GM04504 (cell line): ENCODE measurements at regions not wholly inside any gene's neighbourhood (a gene's known extent, or its start where the extent isn't known, plus 50 kb on each side); places are given as distances from the start of the nearest gene placed in this dataset.
"Not testable (repeated sequence)": the region's sequence is repeated elsewhere in the genome, so short reads cannot be mapped to it uniquely, and the experiment has no call there.

Experiments used
- DNase-seq: peaks from one replicate; pipeline ENCODE4 v3.0.0-alpha.2; 2012; ENCODE audit warnings: low read depth

GRCh38 chr5:82603033-82603987, 325.2 kb upstream of the RPS23 start:
- no peak for DNase-seq

- DNase-seq: no peak
These were observed 323.7 kb upstream of the RPS23 start for GRCh38 chr5:82601861-82602260.

GRCh38 chr5:82601077-82601476, 322.9 kb upstream of the RPS23 start:
- DNase-seq: no peak

GRCh38 chr5:82599692-82600091, 321.5 kb upstream of the RPS23 start:
- no peak for DNase-seq

- DNase-seq: no peak
These were observed 320.9 kb upstream of the RPS23 start for GRCh38 chr5:82599030-82599429.

- no peak for DNase-seq
These were observed 319.3 kb upstream of the RPS23 start for GRCh38 chr5:82597437-82597836.

GRCh38 chr5:82596451-82596850, 318.3 kb upstream of the RPS23 start:
- DNase-seq: no peak

- no peak for DNase-seq
These were observed 317.0 kb upstream of the RPS23 start for GRCh38 chr5:82595113-82595512.

GRCh38 chr5:82594097-82594496, 315.9 kb upstream of the RPS23 start:
- DNase-seq: no peak

GRCh38 chr5:82593481-82593880, 315.3 kb upstream of the RPS23 start:
- no peak for DNase-seq

- DNase-seq: no peak
These were observed 312.9 kb upstream of the RPS23 start for GRCh38 chr5:82591021-82591515.

- DNase-seq: no peak
These were observed 312.0 kb upstream of the RPS23 start for GRCh38 chr5:82590112-82590511.

- no peak for DNase-seq
These were observed 308.6 kb upstream of the RPS23 start for GRCh38 chr5:82586661-82587310.

- no peak for DNase-seq
These were observed 308.0 kb upstream of the RPS23 start for GRCh38 chr5:82586181-82586580.

GRCh38 chr5:82584631-82585030, 306.5 kb upstream of the RPS23 start:
- DNase-seq: no peak

- DNase-seq: not testable (repeated sequence)
These were observed 305.2 kb upstream of the RPS23 start for GRCh38 chr5:82583331-82583730.

- no peak for DNase-seq
These were observed 286.8 kb upstream of the RPS23 start for GRCh38 chr5:82564963-82565362.

- no peak for DNase-seq
These were observed 285.6 kb upstream of the RPS23 start for GRCh38 chr5:82563745-82564144.

GRCh38 chr5:82562696-82563240, 284.6 kb upstream of the RPS23 start:
- DNase-seq: no peak

- DNase-seq: no peak
These were observed 283.6 kb upstream of the RPS23 start for GRCh38 chr5:82561797-82562196.

GRCh38 chr5:82560969-82561368, 282.8 kb upstream of the RPS23 start:
- DNase-seq: no peak

- DNase-seq: no peak
These were observed 282.4 kb upstream of the RPS23 start for GRCh38 chr5:82560561-82560960.

- no peak for DNase-seq
These were observed 273.8 kb upstream of the RPS23 start for GRCh38 chr5:82551840-82552385.
